ENCODE measurements at regions not wholly inside any gene's neighbourhood (a gene's known extent, or its start where the extent isn't known, plus 50 kb on each side); places are given as distances from the start of the nearest gene placed in this dataset.

GRCh38 chr20:56848561-56848960, 219.5 kb downstream of the TFAP2C start:
- 89% methylated on average over 11 of the region's 12 CpGs for WGBS
- no peak for DNase-seq (ENCODE audit: low spot score in 2 of 2)
- no peak overlapping the region for H3K27ac ChIP-seq

DNA sequence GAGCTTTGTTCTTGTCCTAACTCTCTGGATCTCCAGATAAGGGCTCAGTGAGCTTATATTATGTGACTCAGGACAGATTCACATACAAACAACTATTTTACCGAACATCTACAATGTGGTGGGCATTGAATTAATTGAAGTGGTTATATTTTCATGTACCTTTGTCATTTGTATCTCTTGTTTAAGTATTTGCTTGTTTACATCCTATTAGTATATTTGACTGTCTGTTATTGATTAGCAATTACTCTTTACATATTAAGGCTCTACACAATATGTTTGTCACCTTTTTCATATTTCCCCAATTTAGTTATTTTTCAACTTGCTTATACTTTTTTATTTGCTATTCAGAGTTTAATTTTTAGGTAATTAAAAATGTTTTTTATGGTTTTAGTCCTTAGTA, 222.4 kb downstream of the TFAP2C start:
- no peaks in the 10 kb centered on the region for H3K9me3 ChIP-seq
- H3K4me3 ChIP-seq, result no peak overlapping the region
- no peak for TF ChIP-seq POLR2AphosphoS5 (IDR thresholded peaks at IDR 0.05)
- no peak for TF ChIP-seq POLR2A (IDR thresholded peaks at IDR 0.05)
- no peak for TF ChIP-seq EP300 (IDR thresholded peaks at IDR 0.05)
- TF ChIP-seq CTCF (IDR thresholded peaks at IDR 0.05), result no peak
- no peaks in the 10 kb centered on the region for H3K4me1 ChIP-seq
- 93% methylated on average over 1 of the region's 1 CpG for WGBS
- no peak for DNase-seq (ENCODE audit: low spot score in 2 of 2)
- no peaks in the 10 kb centered on the region for H3K36me3 ChIP-seq
- no peak overlapping the region for H3K27ac ChIP-seq
- no peaks in the 10 kb centered on the region for H3K27me3 ChIP-seq

More at GRCh38 chr20:56848561-56848960, 219.5 kb downstream of the TFAP2C start:
- Histone ChIP-seq H3K4me1 (peaks cover 6% of the 10 kb centered on the region), H3K4me3 (no peak overlapping the region), H3K36me3 (no peaks in the 10 kb centered on the region), H3K27me3 (no peaks in the 10 kb centered on the region), H3K9me3 (no peaks in the 10 kb centered on the region)
- TF ChIP-seq POLR2AphosphoS5 (IDR thresholded peaks at IDR 0.05) (no peak), EP300 (IDR thresholded peaks at IDR 0.05) (no peak), POLR2A (IDR thresholded peaks at IDR 0.05) (no peak), CTCF (IDR thresholded peaks at IDR 0.05) (no peak)

- no peak for TF ChIP-seq CTCF (IDR thresholded peaks at IDR 0.05)
- TF ChIP-seq POLR2AphosphoS5 (IDR thresholded peaks at IDR 0.05), result no peak
- TF ChIP-seq EP300 (IDR thresholded peaks at IDR 0.05), result no peak
- no peak for TF ChIP-seq POLR2A (IDR thresholded peaks at IDR 0.05)
- DNase-seq (ENCODE audit: low spot score in 2 of 2), result no peak
- WGBS, result 63% methylated on average over 7 of the region's 7 CpGs
Observed at GRCh38 chr20:56855708-56856107, 226.6 kb downstream of the TFAP2C start.

GRCh38 chr20:56857950-56858349, 228.8 kb downstream of the TFAP2C start:
- no peak for DNase-seq (ENCODE audit: low spot score in 2 of 2)
- TF ChIP-seq POLR2AphosphoS5 (IDR thresholded peaks at IDR 0.05) (no peak), EP300 (IDR thresholded peaks at IDR 0.05) (no peak), POLR2A (IDR thresholded peaks at IDR 0.05) (no peak), CTCF (IDR thresholded peaks at IDR 0.05) (no peak)
- 31% methylated on average over 8 of the region's 8 CpGs for WGBS
- Histone ChIP-seq H3K9me3 (no peaks in the 10 kb centered on the region), H3K4me1 (peaks cover 34% of the 10 kb centered on the region), H3K27me3 (no peaks in the 10 kb centered on the region), H3K36me3 (no peaks in the 10 kb centered on the region), H3K27ac (no peak overlapping the region), H3K4me3 (no peak overlapping the region)

More at GRCh38 chr20:56855708-56856107, 226.6 kb downstream of the TFAP2C start:
- no peaks in the 10 kb centered on the region for H3K9me3 ChIP-seq
- no peaks in the 10 kb centered on the region for H3K27me3 ChIP-seq
- no peak overlapping the region for H3K27ac ChIP-seq
- H3K36me3 ChIP-seq, result no peaks in the 10 kb centered on the region
- no peak overlapping the region for H3K4me3 ChIP-seq
- H3K4me1 ChIP-seq, result peaks cover 31% of the 10 kb centered on the region

- no peak overlapping the region for H3K4me3 ChIP-seq
- H3K9me3 ChIP-seq, result no peaks in the 10 kb centered on the region
- no peak for DNase-seq (ENCODE audit: low spot score in 2 of 2)
- peaks cover 34% of the 10 kb centered on the region for H3K4me1 ChIP-seq
- WGBS, result 67% methylated on average over 13 of the region's 13 CpGs
- no peaks in the 10 kb centered on the region for H3K36me3 ChIP-seq
- TF ChIP-seq POLR2A (IDR thresholded peaks at IDR 0.05), result no peak
- TF ChIP-seq POLR2AphosphoS5 (IDR thresholded peaks at IDR 0.05), result no peak
- no peak for TF ChIP-seq EP300 (IDR thresholded peaks at IDR 0.05)
- no peaks in the 10 kb centered on the region for H3K27me3 ChIP-seq
- H3K27ac ChIP-seq, result no peak overlapping the region
Observed at GRCh38 chr20:56859039-56859800, 230.1 kb downstream of the TFAP2C start.

All from suprapubic skin (tissue), 4 donors.